ENCODE measurements at regions not wholly inside any gene's neighbourhood (a gene's known extent, or its start where the extent isn't known, plus 50 kb on each side); places are given as distances from the start of the nearest gene placed in this dataset.

GRCh38 chr12:15033029-15033428, 60.2 kb downstream of the PDE6H start:
- DNase-seq = no peak

- no peak for DNase-seq
These were observed 60.8 kb downstream of the PDE6H start for GRCh38 chr12:15033641-15034040.

- DNase-seq = no peak
These were observed 62.3 kb downstream of the PDE6H start for GRCh38 chr12:15035185-15035584.

- no peak for DNase-seq
These were observed 64.3 kb downstream of the PDE6H start for GRCh38 chr12:15037091-15037687.

- no peak for DNase-seq
These were observed 65.3 kb downstream of the PDE6H start for GRCh38 chr12:15038137-15038536.

GRCh38 chr12:15044471-15044870, 71.6 kb downstream of the PDE6H start:
- DNase-seq = no peak

GRCh38 chr12:15045451-15045850, 72.6 kb downstream of the PDE6H start:
- no peak for DNase-seq

- no peak for DNase-seq
These were observed 74.8 kb downstream of the PDE6H start for GRCh38 chr12:15047611-15048010.

GRCh38 chr12:15049461-15050153, 76.8 kb downstream of the PDE6H start:
- no peak for DNase-seq

- peak; percentile 10 for DNase-seq
These were observed 77.8 kb downstream of the PDE6H start for GRCh38 chr12:15050659-15051058.

- no peak for DNase-seq
These were observed 79.8 kb downstream of the PDE6H start for GRCh38 chr12:15052691-15053090.

- no peak for DNase-seq
These were observed 83.4 kb downstream of the PDE6H start for GRCh38 chr12:15056218-15056617.

Measured in NCI-H2107 (cell line).